ENCODE measurements at regions not wholly inside any gene's neighbourhood (a gene's known extent, or its start where the extent isn't known, plus 50 kb on each side); places are given as distances from the start of the nearest gene placed in this dataset.
"Not testable (repeated sequence)": the region's sequence is repeated elsewhere in the genome, so short reads cannot be mapped to it uniquely, and the experiment has no call there.

DNA sequence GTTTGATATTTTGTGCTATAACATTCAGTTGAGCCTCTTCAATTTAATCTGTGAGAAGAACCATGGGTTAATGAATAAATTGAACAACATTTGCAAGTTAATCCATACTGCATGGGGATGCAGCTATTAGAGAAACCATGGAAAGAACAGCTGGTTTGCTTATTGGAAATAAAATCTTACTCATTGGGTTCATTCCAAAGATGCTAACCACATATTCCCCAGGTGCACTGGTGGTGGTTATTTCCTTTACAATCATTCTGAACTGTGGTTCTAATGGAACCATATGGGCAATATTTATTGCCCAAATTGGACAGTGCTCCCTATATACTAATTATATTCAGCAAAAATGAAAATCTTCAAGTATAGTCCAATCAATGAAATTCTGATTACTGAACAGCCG, 1200.4 kb upstream of the CDH2 start:
- H3K4me1 Mint-ChIP-seq (ENCODE audit: unreplicated experiment): no peaks in the 10 kb centered on the region
- H3K27me3 Mint-ChIP-seq: no peaks in the 10 kb centered on the region
- no peaks in the 10 kb centered on the region for H3K9me3 Mint-ChIP-seq
- no peak for DNase-seq (ENCODE audit: extremely low spot score, unreplicated experiment)
- H3K36me3 Mint-ChIP-seq: no peaks in the 10 kb centered on the region
- H3K27ac Mint-ChIP-seq: no peak overlapping the region
- TF ChIP-seq CTCF (conservative IDR thresholded peaks at IDR 0.05): no peak
- no peak overlapping the region for H3K4me3 Mint-ChIP-seq

GRCh38 chr18:29373000-29373399, 1196.1 kb upstream of the CDH2 start:
- Mint-ChIP-seq H3K36me3 (no peaks in the 10 kb centered on the region), H3K4me1 (ENCODE audit: unreplicated experiment) (no peaks in the 10 kb centered on the region), H3K9me3 (no peaks in the 10 kb centered on the region), H3K27ac (no peak overlapping the region), H3K4me3 (no peak overlapping the region), H3K27me3 (no peaks in the 10 kb centered on the region)
- DNase-seq (ENCODE audit: extremely low spot score, unreplicated experiment): no peak
- no peak for TF ChIP-seq CTCF (conservative IDR thresholded peaks at IDR 0.05)

- DNase-seq (ENCODE audit: extremely low spot score, unreplicated experiment): no peak
- Mint-ChIP-seq H3K4me3 (peak overlapping the region; percentile 43), H3K9me3 (peaks cover 7% of the 10 kb centered on the region), H3K27ac (no peak overlapping the region), H3K27me3 (no peaks in the 10 kb centered on the region), H3K4me1 (ENCODE audit: unreplicated experiment) (peaks cover 3% of the 10 kb centered on the region), H3K36me3 (no peaks in the 10 kb centered on the region)
- no peak for TF ChIP-seq CTCF (conservative IDR thresholded peaks at IDR 0.05)
Measured at GRCh38 chr18:29361843-29362242, 1184.9 kb upstream of the CDH2 start.

GRCh38 chr18:29360659-29361058, 1183.7 kb upstream of the CDH2 start:
- peak overlapping the region; percentile 36 for H3K4me3 Mint-ChIP-seq
- not testable (repeated sequence) for H3K9me3 Mint-ChIP-seq; H3K27ac Mint-ChIP-seq; H3K36me3 Mint-ChIP-seq; H3K4me1 Mint-ChIP-seq (ENCODE audit: unreplicated experiment); H3K27me3 Mint-ChIP-seq; DNase-seq (ENCODE audit: extremely low spot score, unreplicated experiment)

DNA sequence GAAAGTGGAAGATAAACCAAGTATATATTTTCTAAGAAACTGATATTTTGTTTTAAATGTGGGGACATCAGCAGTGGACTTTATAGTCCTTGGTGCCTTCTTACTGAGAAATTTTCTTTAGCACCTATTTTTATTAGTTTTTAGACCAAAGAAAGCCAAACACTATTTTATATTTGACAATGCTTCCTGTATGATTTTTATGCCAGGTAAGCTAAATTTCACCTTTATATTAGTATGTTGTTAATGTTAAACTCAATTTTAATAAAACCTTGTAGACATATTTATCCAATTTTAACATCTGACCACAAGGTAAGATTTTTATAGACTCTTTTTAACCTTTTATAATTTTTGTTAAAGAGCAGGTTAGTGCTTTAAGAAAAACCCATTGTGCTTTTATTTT, 1182.3 kb upstream of the CDH2 start:
- not testable (repeated sequence) for DNase-seq (ENCODE audit: extremely low spot score, unreplicated experiment); H3K4me1 Mint-ChIP-seq (ENCODE audit: unreplicated experiment); H3K27ac Mint-ChIP-seq; H3K27me3 Mint-ChIP-seq; H3K36me3 Mint-ChIP-seq; H3K4me3 Mint-ChIP-seq; H3K9me3 Mint-ChIP-seq

DNA sequence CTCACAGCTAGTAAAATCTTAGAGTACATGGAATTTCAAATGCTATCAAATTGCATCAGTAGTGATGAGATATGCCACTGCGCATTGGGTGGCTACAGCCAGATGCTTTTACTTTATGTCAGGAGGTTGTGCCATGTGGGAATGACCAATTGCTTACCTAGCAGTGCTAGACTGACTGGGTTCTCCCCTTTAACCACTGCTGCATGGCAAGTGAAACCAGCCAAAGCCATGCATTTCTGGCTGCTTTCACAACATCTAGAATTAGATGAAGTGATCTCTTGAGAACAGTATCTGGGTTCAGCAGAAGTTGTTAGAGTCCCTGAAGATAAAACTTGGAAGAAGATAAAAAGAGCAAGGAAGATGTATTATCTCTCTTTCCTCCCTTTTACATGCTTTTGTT, 1174.2 kb upstream of the CDH2 start:
- TF ChIP-seq CTCF (conservative IDR thresholded peaks at IDR 0.05): no peak
- Mint-ChIP-seq H3K27ac (no peak overlapping the region), H3K4me3 (no peak overlapping the region), H3K4me1 (ENCODE audit: unreplicated experiment) (no peaks in the 10 kb centered on the region), H3K36me3 (no peaks in the 10 kb centered on the region), H3K27me3 (no peaks in the 10 kb centered on the region), H3K9me3 (peaks cover 3% of the 10 kb centered on the region)
- DNase-seq (ENCODE audit: extremely low spot score, unreplicated experiment): no peak

- no peaks in the 10 kb centered on the region for H3K4me1 Mint-ChIP-seq (ENCODE audit: unreplicated experiment)
- H3K27me3 Mint-ChIP-seq: no peaks in the 10 kb centered on the region
- H3K27ac Mint-ChIP-seq: no peak overlapping the region
- TF ChIP-seq CTCF (conservative IDR thresholded peaks at IDR 0.05): no peak
- H3K4me3 Mint-ChIP-seq: no peak overlapping the region
- DNase-seq (ENCODE audit: extremely low spot score, unreplicated experiment): no peak
- H3K36me3 Mint-ChIP-seq: no peaks in the 10 kb centered on the region
- H3K9me3 Mint-ChIP-seq: no peaks in the 10 kb centered on the region
Measured at GRCh38 chr18:29328932-29329331, 1152.0 kb upstream of the CDH2 start.
